DOHH2 (cell line): ENCODE measurements at regions not wholly inside any gene's neighbourhood (a gene's known extent, or its start where the extent isn't known, plus 50 kb on each side); places are given as distances from the start of the nearest gene placed in this dataset.

ENCODE experiments used
- EZH2phosphoT487 ChIP-seq: fragments of 200-600 bp; sonication (generic); IDR thresholded peaks from 2 replicates; pipeline ENCODE4 v1.6.1; 2017; ENCODE audit warnings: borderline replicate concordance, mild to moderate bottlenecking, antibody characterized with exemption, low read length, moderate library complexity, mixed read lengths
- TF ChIP-seq, protein P1 (sequence below): fragments of 200-600 bp; sonication (generic); IDR thresholded peaks from one replicate; pipeline ENCODE4 v1.5.1; 2014; ENCODE audit warnings: antibody characterized with exemption, mild to moderate bottlenecking, low read depth, low read length; ENCODE audit not compliant: poor library complexity, severe bottlenecking

GRCh38 chr4:111068883-111069282 lies 446.0 kb upstream of the PITX2 start:
- TF ChIP-seq, protein P1, sequence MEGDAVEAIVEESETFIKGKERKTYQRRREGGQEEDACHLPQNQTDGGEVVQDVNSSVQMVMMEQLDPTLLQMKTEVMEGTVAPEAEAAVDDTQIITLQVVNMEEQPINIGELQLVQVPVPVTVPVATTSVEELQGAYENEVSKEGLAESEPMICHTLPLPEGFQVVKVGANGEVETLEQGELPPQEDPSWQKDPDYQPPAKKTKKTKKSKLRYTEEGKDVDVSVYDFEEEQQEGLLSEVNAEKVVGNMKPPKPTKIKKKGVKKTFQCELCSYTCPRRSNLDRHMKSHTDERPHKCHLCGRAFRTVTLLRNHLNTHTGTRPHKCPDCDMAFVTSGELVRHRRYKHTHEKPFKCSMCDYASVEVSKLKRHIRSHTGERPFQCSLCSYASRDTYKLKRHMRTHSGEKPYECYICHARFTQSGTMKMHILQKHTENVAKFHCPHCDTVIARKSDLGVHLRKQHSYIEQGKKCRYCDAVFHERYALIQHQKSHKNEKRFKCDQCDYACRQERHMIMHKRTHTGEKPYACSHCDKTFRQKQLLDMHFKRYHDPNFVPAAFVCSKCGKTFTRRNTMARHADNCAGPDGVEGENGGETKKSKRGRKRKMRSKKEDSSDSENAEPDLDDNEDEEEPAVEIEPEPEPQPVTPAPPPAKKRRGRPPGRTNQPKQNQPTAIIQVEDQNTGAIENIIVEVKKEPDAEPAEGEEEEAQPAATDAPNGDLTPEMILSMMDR: no peak
- no peak for TF ChIP-seq EZH2phosphoT487
